ENCODE measurements at regions not wholly inside any gene's neighbourhood (a gene's known extent, or its start where the extent isn't known, plus 50 kb on each side); places are given as distances from the start of the nearest gene placed in this dataset.

DNA sequence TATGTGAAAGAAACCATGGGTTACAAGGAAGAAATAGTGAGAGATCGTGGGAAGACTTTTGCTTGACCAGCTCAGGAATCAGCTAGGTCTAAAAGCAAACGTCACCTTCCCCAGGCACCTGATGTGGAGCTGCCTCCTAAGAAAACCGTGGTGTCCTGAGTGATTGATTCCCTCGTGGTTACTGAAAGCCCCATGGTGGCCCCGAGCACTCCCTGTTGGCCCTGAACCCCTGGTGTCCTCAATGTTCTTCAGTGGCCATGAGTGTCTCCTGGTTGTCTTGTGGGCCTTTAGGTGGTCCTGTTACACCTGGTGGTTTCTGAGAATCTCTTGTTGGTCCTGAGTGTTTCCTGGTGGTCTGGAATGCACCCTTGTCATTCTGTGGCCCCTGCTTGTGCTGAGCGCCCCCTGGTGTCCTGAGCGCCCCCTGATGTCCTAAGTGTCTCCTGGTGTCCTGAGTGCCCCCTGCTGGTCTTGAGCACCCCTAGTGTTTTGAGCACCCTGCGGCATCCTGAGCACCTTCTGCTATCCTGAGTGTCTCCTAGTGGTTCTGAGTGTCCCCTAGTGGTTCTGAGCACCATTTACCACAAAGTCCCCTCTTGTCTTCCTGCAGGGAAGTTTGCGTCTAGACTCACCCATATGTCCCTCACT, 518.7 kb downstream of the TMEM121 start:
- TF ChIP-seq EZH2phosphoT487 (IDR thresholded peaks at IDR 0.05; ENCODE audit: unreplicated experiment) (no peak), EZH2 (IDR thresholded peaks at IDR 0.05; ENCODE audit: low read depth, unreplicated experiment) (no peak), CREB1 (CRISPR knock-in tag; IDR thresholded peaks at IDR 0.05; ENCODE audit: low read depth) (no peak), POLR2AphosphoS5 (IDR thresholded peaks at IDR 0.05; ENCODE audit: low read depth) (no peak), ZNF114 (CRISPR knock-in tag; IDR thresholded peaks at IDR 0.05) (no peak), NANOG (IDR thresholded peaks at IDR 0.05; ENCODE audit: borderline replicate concordance) (no peak)
- TF ChIP-seq, protein P1, sequence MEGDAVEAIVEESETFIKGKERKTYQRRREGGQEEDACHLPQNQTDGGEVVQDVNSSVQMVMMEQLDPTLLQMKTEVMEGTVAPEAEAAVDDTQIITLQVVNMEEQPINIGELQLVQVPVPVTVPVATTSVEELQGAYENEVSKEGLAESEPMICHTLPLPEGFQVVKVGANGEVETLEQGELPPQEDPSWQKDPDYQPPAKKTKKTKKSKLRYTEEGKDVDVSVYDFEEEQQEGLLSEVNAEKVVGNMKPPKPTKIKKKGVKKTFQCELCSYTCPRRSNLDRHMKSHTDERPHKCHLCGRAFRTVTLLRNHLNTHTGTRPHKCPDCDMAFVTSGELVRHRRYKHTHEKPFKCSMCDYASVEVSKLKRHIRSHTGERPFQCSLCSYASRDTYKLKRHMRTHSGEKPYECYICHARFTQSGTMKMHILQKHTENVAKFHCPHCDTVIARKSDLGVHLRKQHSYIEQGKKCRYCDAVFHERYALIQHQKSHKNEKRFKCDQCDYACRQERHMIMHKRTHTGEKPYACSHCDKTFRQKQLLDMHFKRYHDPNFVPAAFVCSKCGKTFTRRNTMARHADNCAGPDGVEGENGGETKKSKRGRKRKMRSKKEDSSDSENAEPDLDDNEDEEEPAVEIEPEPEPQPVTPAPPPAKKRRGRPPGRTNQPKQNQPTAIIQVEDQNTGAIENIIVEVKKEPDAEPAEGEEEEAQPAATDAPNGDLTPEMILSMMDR (conservative IDR thresholded peaks at IDR 0.05; ENCODE audit: low read depth in 2 of 2) = peak; percentile 33 to 37
- TF ChIP-seq, protein P2, sequence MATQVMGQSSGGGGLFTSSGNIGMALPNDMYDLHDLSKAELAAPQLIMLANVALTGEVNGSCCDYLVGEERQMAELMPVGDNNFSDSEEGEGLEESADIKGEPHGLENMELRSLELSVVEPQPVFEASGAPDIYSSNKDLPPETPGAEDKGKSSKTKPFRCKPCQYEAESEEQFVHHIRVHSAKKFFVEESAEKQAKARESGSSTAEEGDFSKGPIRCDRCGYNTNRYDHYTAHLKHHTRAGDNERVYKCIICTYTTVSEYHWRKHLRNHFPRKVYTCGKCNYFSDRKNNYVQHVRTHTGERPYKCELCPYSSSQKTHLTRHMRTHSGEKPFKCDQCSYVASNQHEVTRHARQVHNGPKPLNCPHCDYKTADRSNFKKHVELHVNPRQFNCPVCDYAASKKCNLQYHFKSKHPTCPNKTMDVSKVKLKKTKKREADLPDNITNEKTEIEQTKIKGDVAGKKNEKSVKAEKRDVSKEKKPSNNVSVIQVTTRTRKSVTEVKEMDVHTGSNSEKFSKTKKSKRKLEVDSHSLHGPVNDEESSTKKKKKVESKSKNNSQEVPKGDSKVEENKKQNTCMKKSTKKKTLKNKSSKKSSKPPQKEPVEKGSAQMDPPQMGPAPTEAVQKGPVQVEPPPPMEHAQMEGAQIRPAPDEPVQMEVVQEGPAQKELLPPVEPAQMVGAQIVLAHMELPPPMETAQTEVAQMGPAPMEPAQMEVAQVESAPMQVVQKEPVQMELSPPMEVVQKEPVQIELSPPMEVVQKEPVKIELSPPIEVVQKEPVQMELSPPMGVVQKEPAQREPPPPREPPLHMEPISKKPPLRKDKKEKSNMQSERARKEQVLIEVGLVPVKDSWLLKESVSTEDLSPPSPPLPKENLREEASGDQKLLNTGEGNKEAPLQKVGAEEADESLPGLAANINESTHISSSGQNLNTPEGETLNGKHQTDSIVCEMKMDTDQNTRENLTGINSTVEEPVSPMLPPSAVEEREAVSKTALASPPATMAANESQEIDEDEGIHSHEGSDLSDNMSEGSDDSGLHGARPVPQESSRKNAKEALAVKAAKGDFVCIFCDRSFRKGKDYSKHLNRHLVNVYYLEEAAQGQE (IDR thresholded peaks at IDR 0.05; ENCODE audit: unreplicated experiment) = no peak
- TF ChIP-seq, protein P3, sequence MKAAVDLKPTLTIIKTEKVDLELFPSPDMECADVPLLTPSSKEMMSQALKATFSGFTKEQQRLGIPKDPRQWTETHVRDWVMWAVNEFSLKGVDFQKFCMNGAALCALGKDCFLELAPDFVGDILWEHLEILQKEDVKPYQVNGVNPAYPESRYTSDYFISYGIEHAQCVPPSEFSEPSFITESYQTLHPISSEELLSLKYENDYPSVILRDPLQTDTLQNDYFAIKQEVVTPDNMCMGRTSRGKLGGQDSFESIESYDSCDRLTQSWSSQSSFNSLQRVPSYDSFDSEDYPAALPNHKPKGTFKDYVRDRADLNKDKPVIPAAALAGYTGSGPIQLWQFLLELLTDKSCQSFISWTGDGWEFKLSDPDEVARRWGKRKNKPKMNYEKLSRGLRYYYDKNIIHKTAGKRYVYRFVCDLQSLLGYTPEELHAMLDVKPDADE (IDR thresholded peaks at IDR 0.05) = no peak
